Loucy (cell line): ENCODE measurements at regions not wholly inside any gene's neighbourhood (a gene's known extent, or its start where the extent isn't known, plus 50 kb on each side); places are given as distances from the start of the nearest gene placed in this dataset.

Source experiments
- CTCF ChIP-seq: fragments of 200-600 bp; sonication (generic); conservative IDR thresholded peaks from 2 replicates; pipeline ENCODE4 v1.5.1; 2014; ENCODE audit warnings: mild to moderate bottlenecking, antibody characterized with exemption, low read length
- EZH2phosphoT487 ChIP-seq: fragments of 200-600 bp; IDR thresholded peaks from 2 replicates; pipeline ENCODE4 v1.6.1; 2018; ENCODE audit warnings: antibody characterized with exemption, mild to moderate bottlenecking, moderate library complexity, borderline replicate concordance

- TF ChIP-seq CTCF, result no peak
- no peak for TF ChIP-seq EZH2phosphoT487
Observed at GRCh38 chr3:117600112-117600511, 890.5 kb downstream of the TUSC7 start.
